ENCODE measurements at regions not wholly inside any gene's neighbourhood (a gene's known extent, or its start where the extent isn't known, plus 50 kb on each side); places are given as distances from the start of the nearest gene placed in this dataset.

- TF ChIP-seq CTCF (IDR thresholded peaks at IDR 0.05) (no peak), POLR2A (IDR thresholded peaks at IDR 0.05) (no peak), POLR2AphosphoS5 (IDR thresholded peaks at IDR 0.05) (no peak)
These were observed 267.6 kb downstream of the METTL4 start for GRCh38 chr18:2303517-2304238.

All from breast epithelium (tissue), 3 donors.